GM08714 (cell line): ENCODE measurements at regions not wholly inside any gene's neighbourhood (a gene's known extent, or its start where the extent isn't known, plus 50 kb on each side); places are given as distances from the start of the nearest gene placed in this dataset.

Source experiments
- H3K4me3 ChIP-seq: fragments of 200-500 bp; sonication (Bioruptor generic); 2 replicates; pipeline ENCODE4 v1.5.1; 2014; ENCODE audit warnings: mild to moderate bottlenecking, low read length, inconsistent platforms
- ZNF274 ChIP-seq: IDR thresholded peaks from 2 replicates; pipeline ENCODE4 v1.6.1; 2012; ENCODE audit warnings: mild to moderate bottlenecking, low read depth, low read length

DNA sequence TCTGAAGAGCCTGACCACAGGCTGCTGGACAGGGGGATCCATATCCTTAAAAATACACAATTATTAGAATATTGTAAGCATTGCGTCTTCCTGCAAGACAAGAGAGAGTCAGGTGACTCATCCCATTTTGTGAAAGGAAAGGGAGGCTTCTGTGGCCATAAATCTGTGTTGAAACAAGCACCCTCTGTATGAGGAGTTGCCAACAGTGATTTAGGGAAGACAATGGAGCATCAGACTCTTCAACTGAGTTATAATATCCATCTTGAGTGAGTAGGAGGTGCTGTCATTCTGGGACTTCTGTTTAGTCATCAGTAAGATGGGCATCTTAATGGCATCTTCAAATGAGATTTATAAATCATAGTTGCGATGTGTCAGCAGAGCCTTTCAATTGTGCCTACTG lies 554.5 kb downstream of the AACS start:
- no peak for TF ChIP-seq ZNF274
- no peak overlapping the region for H3K4me3 ChIP-seq

DNA sequence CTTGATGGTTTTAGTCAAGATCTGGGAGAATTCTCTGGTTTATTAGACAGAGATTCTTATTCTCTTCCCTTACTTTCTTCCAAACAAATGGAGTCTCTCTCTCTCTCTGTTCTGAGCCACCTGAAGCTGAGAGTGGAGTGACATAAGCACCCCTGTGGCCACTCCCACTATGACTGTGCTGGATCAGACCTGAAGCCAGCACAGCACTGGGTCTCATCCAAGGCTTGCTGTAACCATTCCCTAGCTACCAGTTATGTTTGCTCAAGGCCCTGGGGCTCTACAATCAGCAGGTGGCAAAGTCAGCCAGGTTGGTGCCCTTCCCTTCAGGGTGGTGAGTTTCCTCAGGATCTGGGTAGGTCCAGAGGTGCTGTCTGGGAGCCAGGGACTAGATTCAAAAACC lies 568.5 kb downstream of the AACS start:
- no peak overlapping the region for H3K4me3 ChIP-seq
- TF ChIP-seq ZNF274: no peak

DNA sequence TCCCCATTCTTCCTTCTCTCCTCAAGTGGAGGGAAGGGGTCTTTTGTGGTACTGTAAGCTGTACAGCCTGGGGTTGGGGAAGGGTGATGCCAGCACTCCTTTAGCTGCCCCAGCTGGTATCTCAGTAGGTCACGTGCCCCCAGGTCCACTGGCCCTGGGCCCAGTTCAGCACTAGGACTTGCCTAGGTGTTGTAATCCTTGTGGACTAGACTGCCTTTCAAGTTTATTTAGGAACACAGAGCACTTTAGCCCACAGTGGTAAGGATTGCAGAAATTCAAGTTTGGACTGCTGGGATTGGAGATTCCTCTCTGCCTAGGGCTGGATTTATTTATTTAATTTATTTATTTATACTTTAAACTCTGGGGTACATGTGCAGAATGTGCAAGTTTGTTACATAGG lies 569.6 kb downstream of the AACS start:
- no peak for TF ChIP-seq ZNF274
- H3K4me3 ChIP-seq: no peak overlapping the region

DNA sequence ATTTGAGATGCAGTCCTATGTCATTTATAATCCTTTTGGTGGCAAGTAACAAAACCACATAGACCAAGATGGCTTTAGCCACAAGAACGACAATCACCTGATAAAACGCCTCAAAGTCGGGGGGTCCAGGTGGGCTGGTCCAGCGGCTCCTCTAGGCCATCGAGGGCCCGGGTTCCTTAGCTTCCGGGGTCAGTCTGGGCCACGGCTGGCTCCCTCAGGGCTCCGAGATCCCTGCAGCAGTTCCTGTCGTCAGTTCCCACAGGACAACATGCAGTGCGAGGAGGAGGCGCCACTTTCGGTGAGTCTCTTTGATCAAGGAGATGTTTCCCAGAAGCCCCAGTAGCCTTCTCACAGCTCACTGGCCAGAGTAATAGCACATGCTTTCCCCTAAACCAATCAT lies 574.6 kb downstream of the AACS start:
- no peak overlapping the region for H3K4me3 ChIP-seq
- TF ChIP-seq ZNF274: no peak

DNA sequence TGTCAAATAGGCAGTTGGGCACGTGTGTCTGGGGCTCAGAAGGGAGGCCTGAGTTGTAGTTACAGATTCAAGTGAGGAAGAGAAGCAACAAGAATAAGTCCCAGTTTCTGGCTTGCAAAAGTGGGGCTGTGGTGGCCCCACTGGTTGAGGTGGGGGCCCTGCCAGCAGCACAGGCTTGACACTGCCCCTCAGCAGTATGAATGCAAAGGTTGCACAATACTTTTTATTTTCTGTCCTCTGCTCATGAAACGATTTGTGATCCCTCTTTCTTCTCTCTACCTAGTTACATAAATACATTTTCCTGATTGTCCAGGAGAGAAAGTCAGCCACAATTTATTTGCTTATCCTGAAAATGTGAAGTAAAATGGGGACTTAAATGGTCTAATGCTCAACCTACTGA lies 577.8 kb downstream of the AACS start:
- no peak overlapping the region for H3K4me3 ChIP-seq
- no peak for TF ChIP-seq ZNF274

DNA sequence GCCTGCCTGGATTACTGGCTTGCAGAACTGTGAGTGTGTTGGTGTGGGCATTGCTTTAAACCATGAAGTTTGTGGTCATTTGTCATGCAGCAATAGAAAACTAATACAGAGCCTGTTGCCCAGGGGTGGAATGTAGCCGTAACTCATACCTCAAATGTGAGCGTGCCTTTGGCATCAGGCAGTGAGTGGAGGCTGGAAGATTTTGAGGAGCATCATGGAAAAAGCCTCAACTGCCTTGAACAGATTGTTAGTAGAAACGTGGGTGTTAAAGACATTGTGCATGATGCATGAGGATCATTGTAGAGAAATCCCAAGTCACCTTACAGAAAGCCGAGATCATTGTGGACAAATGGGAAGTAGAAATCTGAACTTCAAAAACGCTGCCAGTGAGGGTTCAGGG lies 580.5 kb downstream of the AACS start:
- no peak for TF ChIP-seq ZNF274

DNA sequence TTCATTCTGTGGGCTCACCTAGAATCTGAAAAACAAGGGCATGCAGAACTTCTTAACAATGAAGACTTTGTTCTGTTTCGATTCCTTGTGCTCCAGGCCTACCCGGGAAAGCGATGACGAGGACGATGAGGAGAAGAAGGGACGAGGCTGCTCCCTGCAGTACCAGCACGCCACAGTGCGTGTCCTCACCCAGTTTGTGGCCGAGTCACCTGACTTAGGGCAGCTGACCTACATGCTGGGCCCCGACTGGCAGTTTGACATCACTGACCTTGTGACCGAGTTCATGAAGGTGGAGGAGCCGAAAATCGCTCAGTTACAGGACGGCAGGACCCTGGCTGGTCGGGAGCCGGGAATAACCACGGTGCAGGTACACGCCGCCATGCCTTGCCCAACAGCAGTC lies 585.4 kb downstream of the AACS start:
- no peak overlapping the region for H3K4me3 ChIP-seq
- no peak for TF ChIP-seq ZNF274

More for the DNA sequence above, 580.5 kb downstream of the AACS start:
- no peak overlapping the region for H3K4me3 ChIP-seq

DNA sequence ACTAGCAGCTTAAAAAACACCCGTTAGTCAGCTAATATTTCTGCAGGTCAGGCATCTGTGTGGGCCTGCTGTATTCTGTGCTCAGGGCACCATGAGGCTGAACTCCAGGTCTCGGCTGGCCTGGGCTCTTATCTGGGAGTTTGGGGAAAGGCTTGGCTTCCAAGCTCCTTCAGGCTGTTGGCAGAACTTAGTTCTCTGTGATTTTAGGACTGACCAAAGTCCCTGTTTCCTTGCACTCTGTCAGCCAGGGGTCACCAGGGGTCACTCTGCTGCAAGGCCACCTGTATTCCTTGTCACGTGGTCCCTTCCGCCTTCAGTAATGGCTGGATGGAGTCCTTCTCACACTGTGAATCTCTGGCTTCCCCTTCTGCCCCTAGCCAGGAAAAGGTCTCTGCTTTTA lies 586.4 kb downstream of the AACS start:
- no peak overlapping the region for H3K4me3 ChIP-seq
- no peak for TF ChIP-seq ZNF274

DNA sequence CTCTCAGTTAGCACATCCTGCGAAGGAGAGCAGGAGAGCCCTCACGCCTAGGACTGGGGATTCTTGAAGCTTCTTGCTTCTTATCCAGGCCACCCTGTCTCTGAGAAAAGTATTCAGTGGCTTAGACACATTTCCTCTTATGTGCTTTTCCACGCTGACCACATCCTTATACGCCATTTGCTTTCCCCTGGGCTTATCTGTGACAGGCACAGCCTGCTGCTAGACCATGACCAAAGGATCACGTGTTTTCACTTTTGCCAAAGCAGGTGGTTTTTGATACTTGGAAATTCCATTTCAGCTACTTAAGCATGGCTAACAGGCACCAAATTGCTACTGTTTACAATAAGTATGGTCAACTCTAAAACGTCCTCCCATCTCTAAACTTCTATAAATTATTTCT lies 587.4 kb downstream of the AACS start:
- no peak for TF ChIP-seq ZNF274
- no peak overlapping the region for H3K4me3 ChIP-seq

DNA sequence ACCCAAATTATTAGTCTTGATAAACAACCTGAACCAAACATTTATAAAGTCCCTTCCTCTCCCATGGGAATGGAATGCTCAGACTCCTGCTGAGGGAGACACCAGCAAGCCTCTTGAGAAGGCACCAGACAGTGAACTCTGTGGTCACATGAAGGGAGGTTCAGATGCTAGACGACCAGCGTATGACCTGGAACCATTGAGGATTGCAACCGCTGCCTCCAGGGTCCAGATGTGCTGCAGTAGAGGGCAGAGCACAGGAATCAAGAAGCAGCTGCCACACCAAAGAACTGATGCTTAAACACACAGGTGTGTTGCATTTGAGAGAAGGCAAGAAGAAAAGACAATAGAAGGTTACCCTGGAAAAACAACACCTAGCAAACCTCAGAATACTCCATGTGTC lies 592.4 kb downstream of the AACS start:
- no peak for TF ChIP-seq ZNF274
- H3K4me3 ChIP-seq: no peak overlapping the region

DNA sequence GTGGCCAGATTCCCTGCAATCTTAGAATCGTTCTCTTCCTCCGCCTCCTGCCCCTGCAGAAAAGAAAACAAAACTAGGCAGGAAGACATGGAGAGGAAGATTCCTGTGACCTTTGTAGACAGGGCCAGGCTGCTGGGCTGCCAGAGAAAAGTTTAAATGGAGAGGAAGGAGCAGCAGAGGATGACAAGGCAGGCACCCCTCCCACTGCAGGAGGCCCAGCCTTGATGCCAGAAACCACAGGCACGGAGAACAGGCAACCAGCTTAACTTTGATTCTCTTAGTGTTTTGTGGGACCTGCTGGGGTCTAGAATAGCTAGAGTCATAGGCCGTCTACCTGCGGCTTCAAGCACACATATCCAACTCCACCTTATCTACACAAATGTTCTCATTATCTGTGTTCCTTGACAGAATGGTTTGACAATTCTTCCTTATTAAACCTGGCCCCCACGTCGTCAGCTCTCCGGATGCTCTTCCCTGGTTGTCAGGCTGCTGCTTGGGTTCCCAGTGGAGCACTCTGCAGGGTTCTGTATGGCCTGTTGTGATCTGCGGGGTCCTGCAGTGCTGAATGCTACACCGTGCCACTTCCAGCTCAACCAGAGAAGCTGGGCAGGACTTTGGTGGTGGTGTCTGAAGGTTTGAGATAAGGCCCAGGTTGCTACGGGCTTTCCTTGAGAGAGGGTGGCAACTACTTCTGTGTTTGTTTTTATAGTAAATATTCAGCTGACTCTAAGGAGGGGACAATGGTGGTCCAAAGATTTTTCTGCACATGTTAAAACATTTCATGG lies 609.5 kb downstream of the AACS start:
- no peak overlapping the region for H3K4me3 ChIP-seq
- no peak for TF ChIP-seq ZNF274

DNA sequence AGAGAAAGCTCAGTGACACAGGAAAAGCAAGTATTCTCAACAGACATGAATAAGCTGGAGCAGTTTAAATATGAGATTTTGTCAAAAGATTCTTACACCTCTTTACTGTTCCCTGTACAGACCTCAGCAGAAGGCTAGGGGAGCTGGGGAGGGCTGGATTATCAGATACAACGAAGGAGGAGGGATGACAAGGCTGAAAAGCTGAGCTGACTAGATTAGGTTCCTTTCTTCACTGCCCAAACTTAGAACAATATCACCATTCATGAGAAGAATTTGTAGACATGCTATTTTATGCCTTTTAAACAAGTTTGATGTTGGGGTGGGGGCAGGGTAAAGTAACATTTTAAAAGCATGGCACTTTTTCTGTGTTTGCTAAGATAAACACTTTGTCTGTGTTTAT lies 611.1 kb downstream of the AACS start:
- H3K4me3 ChIP-seq: no peak overlapping the region
- no peak for TF ChIP-seq ZNF274

DNA sequence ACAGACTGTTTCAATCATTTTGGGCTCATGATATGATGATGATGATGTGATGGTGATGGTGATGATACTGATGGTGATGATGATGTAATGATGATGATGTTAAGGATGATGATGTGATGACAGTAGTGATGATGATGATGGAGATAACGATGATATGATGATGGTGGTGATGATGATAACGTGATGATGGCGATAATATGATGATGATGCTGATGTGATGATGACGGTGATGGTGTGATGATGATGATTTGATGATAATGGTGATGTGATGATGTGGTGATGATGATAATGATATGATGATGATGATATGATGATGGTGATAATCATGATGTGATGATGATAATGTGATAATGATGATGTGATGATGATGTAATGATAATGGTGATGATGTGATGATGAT lies 612.6 kb downstream of the AACS start:
- TF ChIP-seq ZNF274: no peak
- no peak overlapping the region for H3K4me3 ChIP-seq

DNA sequence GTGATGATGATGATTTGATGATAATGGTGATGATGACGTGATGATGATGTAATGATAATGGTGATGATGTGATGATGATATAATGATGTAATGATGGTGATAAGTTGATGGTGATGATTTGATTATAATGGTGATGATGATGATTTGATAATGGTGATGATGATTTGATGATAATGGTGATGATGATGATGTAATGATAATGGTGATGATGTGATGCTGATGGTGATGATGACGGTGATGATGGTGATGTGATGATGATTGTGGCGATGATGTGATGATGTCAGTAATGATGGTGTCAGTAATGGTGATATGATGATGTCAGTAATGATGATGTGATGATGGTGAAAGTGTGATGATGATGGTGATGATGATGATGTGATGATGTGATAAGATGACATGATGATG lies 613.4 kb downstream of the AACS start:
- no peak overlapping the region for H3K4me3 ChIP-seq
- TF ChIP-seq ZNF274: no peak

DNA sequence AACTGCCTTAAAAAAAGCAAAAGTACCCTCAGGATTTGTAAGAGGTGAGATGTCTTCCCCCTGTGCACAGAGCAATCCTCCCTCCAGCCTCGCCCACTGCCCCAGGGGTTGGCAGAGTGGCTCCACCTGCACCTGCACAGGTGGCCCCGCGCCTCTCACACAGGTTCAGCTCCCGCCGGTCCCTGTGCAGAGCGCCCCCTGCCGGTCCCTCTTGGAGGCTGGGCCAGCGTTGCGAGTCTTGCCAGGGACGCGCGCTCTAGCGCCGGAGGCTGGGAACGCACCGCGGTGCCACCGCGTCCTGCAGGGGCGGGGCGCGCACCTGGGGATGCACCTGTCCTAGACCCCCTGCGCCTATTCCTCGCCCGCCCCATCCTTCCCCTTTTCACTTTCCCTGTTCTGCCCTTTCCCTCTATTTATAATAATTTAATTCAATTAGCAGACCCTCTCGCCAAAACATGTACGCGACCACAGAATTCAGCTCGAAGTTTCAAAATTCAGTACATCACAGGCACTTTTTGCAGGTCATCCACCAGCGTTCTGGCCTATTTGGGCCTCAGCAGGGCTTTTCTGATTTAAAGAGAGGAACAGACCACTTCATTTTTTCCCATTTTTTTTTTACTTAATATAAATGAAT lies 618.6 kb downstream of the AACS start:
- H3K4me3 ChIP-seq: no peak overlapping the region
- TF ChIP-seq ZNF274: no peak
